Fibroblast of pulmonary artery (primary cell): ENCODE measurements at regions not wholly inside any gene's neighbourhood (a gene's known extent, or its start where the extent isn't known, plus 50 kb on each side); places are given as distances from the start of the nearest gene placed in this dataset.
"Not testable (repeated sequence)": the region's sequence is repeated elsewhere in the genome, so short reads cannot be mapped to it uniquely, and the experiment has no call there.

Experiments
- DNase-seq: peaks from one replicate; pipeline ENCODE4 v3.0.0-alpha.2; 2010; ENCODE audit warnings: low read depth
- H3K4me3 ChIP-seq: replicated peaks from 2 replicates; pipeline ENCODE4 v1.5.1; 2011; ENCODE audit warnings: low read depth, mild to moderate bottlenecking, control low read depth, low read length, moderate library complexity
- CTCF ChIP-seq: IDR thresholded peaks from 2 replicates; pipeline ENCODE4 v1.5.1; 2011; ENCODE audit warnings: mild to moderate bottlenecking, control low read depth, low read length, inconsistent platforms; ENCODE audit errors: missing control alignments

DNA sequence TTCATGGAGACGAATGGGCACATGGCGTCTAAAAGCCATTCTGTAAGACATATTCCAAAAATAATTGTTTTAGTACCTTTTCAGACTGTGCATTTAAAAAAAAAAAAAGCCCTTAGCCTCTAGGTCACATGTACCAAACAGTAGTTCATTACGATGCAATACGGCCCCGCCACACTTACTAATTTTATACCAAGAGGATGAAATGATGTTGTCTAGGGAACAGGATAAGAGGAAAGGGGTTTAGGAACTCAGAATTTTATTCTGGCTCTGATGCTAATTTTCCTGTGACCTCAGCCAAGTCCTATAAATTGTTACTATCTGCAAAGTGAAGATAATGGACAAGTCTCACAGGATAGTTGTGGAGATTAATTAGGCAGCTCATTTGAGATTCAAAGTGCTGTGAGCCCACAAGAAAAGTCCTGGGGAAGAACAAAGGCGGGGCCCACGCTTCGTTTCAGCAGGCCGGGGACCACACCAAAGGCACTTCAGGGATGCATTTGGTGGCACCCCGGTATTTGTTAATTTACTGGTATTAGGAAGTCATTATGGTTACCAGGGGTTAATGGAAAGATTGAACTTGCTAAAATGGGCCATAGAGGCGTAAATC is 511.1 kb downstream of the IRS2 start:
- DNase-seq, result no peak
- H3K4me3 ChIP-seq, result no peak overlapping the region
- TF ChIP-seq CTCF, result no peak

DNA sequence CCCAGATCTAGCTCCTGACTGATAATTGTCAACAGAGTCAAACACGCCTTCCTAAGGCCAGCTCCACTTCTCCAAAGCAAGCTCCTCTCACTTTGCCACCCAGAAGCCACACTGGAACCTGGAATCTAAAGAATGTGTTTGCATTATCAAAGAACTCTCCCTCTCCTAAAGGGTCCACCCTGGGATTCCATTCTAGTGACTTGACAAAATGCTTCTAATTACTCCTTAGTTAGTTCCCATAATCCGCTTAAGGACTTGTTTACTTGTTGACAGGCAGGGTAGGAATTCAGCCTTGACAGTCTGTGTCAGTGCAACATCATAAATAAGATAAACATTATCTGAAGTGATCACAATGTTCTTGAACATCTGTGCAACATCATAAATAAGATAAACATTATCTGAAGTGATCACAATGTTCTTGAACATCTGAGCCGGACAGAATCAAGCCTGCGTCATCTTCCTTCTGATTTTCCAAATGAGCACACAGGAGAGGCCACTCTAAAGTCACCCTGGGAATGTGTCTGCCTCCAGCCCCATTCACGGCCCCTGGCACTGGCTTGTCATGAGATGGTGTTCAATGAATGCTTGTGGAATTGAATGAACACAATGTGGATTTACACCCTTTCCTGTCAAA is 512.1 kb downstream of the IRS2 start:
- H3K4me3 ChIP-seq, result no peak overlapping the region
- peak; percentile 89 for DNase-seq
- no peak for TF ChIP-seq CTCF

- DNase-seq, result peak; percentile 59
- no peak for TF ChIP-seq CTCF
- H3K4me3 ChIP-seq, result peak overlapping the region; percentile 23
Observed at GRCh38 chr13:109273326-109273751, 513.0 kb downstream of the IRS2 start.

DNA sequence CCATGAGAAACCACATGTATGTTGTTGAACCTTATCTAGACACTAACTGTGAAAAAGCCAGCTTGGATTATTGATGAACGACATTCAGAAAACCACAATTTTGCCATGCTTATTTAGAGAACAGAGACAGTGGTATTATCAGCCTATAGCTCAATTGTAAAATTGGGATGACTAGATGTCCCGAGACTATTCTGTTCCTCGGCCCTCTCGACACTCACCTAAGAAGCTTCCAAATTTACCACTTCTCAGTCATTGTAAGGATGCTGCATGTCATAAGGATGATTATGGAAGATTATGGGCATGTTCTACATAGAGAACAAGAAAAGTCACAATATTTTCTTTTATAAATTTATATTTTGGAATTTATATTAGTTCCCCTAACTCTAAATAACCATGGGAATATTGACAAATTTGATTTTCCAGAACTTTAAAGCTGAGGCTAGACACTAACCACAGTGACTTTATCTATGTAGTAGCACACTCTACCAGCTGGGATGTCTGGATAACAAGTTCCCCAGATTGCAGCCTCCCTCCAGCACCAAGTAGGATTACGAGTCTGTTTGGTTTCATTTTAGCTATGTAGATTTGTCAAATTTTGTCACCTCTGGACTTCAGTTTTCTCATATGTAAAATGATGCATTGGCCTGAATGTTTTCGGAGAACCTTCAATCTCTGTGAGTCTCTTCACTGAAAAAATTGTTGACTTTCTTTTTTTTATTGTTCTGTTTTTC is 513.6 kb downstream of the IRS2 start:
- peak; percentile 39 for DNase-seq
- peak overlapping the region; percentile 23 for H3K4me3 ChIP-seq
- TF ChIP-seq CTCF, result no peak

- no peak overlapping the region for H3K4me3 ChIP-seq
- TF ChIP-seq CTCF, result no peak
- no peak for DNase-seq
Observed at GRCh38 chr13:109271555-109272541, 514.5 kb downstream of the IRS2 start.

GRCh38 chr13:109271061-109271460 is 515.3 kb downstream of the IRS2 start:
- TF ChIP-seq CTCF, result no peak
- DNase-seq, result no peak
- H3K4me3 ChIP-seq, result no peak overlapping the region

DNA sequence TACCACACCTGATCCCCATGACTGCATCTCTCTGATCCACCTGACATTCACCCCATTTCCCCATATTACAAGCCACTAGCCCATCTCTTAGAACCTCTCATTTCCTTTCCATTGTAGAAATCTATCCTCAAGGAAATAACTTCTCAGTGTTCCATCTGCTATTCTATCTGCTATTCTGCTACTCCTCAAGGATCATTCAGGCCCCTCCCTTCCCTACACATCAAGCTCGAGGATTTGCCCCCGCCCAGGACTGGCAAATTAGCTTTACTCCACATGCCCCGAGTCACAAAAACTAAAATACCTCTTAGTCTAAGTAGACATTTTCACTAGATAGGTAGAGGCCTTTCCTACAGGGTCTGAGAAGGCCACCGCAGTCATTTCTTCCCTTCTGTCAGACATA is 517.0 kb downstream of the IRS2 start:
- DNase-seq, H3K4me3 ChIP-seq: not testable (repeated sequence)

DNA sequence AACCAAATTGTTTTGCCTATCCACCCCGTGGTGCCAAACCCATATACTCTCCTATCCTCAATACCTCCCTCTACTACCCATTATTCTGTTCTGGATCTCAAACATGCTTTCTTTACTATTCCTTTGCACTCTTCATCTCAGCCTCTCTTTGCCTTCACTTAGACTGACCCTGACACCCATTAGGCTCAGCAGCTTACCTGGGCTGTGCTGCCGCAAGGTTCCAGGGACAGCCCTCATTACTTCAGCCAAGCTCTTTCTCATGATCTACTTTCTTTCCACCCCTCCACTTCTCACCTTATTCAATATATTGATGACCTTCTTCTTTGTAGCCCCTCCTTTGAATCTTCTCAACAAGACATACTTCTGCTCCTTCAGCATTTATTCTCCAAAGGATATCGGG is 517.9 kb downstream of the IRS2 start:
- H3K4me3 ChIP-seq, DNase-seq: not testable (repeated sequence)

- H3K4me3 ChIP-seq, result not testable (repeated sequence)
Observed at GRCh38 chr13:109267400-109267799, 519.0 kb downstream of the IRS2 start.

GRCh38 chr13:109265438-109265742 is 521.0 kb downstream of the IRS2 start:
- not testable (repeated sequence) for DNase-seq, H3K4me3 ChIP-seq

More at GRCh38 chr13:109267400-109267799, 519.0 kb downstream of the IRS2 start:
- DNase-seq, result not testable (repeated sequence)
